ENCODE measurements at regions not wholly inside any gene's neighbourhood (a gene's known extent, or its start where the extent isn't known, plus 50 kb on each side); places are given as distances from the start of the nearest gene placed in this dataset.

DNA sequence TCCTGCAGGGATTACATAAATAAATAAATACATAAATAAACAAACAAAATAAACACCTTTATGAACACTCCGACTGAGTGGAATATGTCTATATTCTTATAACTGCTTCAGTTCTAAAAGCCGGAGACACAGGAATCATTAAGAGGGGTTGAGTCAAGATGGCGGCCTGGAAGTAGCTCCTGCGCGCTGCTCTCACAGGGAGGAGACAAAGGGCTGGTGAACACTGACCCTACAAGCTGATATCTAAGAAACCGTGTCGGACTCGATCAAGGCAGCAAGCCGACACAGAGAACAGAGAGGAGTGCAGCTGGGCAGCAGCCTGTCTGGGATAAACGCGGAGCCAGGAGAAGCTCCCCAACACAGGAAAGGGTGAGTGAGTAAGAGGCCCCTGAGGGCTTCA, 1098.6 kb upstream of the NCAM2 start:
- DNase-seq, result no peak

DNA sequence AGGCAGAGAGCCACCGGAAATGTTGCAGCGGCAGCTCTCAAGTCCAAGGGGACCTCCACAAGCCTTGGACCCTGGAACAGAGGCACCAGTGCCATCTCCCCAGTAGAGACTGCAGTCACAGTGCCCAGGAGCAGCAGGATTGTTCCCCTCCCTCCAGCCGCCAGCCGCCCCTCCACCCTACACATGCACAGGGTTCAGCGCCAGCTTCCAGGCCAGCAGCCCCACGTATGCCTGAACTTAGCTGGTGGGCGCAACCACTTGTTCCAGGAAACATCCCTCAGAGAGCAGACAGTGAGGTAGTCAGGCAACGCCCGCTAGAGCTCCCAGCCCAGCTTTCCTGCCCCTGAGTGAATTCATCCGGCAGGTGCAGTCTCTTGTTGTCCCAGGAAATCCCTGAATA, 1098.1 kb upstream of the NCAM2 start:
- DNase-seq, result no peak

DNA sequence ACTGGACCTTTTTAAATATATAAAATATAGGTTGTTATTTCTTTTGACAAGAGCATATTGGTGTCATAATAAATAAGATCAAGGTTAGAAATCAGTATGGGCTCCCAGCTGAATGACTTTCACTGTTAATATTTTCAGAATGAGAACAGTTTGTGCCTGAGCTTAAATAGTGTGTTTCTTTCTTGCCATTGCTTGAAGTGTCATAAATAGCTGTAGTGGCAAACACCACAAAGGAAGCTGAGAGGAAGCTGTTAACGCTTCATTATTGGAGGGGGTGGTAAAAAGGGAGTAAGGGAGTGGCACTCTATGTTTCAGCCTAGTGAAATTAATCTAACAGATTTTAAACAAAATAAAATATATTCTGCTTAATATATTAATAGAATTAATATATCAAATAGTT, 1089.8 kb upstream of the NCAM2 start:
- no peak for DNase-seq

DNA sequence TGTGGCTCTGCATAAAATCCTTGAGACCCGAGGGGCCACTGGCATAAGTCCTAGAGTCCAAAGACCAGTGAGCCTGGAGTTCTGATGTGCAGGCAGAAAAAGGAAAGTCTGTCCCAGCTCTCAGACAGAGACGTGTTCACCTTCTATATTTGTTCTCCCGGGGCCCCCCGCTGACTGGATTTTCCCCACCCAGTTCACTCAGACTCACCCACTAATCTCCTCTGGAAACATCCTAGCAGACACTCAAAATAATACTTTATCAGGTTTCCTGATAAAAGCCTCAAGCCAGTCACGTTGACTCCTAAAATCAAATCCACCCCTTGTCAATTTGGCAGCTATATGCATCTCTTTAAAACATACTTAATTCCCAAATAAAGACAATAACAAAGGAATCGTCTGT, 1084.2 kb upstream of the NCAM2 start:
- no peak for DNase-seq

DNA sequence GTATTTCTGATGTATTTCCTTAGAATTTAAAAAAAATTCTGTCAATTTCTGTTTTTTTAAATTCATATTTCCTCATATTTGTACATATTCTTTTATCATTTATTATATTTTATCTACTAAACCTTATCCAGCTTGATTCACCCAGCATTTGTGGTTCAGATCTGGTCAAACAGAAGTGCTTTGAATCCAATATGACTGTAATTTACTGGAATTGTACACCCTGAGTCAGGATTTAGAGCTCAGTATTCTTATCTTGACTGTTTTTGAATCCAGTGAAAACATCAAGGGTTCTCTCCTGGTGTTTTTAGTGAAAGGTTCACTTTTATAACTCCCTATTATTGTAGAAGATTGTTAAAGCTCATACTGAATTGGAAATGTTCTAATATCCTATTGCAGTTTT, 1077.0 kb upstream of the NCAM2 start:
- no peak for DNase-seq

DNA sequence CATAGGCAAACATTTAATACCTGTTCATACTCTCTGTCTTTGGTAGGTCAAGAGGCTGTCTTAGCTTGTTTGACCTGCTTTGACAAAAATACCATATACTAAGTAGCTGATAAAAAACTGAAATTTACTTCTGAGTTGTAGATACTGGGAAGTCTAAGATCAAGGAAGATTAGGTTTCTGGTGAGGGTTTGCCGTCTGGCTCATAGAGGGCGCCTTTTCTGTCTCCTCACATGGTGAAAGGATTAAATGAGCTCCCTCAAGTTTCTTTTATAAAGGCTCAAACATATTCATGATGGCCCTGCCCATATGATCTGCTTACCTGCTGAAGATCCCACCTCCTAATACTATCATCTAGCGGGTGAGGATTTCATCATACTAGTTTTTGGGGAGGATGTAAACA, 1076.1 kb upstream of the NCAM2 start:
- no peak for DNase-seq

DNA sequence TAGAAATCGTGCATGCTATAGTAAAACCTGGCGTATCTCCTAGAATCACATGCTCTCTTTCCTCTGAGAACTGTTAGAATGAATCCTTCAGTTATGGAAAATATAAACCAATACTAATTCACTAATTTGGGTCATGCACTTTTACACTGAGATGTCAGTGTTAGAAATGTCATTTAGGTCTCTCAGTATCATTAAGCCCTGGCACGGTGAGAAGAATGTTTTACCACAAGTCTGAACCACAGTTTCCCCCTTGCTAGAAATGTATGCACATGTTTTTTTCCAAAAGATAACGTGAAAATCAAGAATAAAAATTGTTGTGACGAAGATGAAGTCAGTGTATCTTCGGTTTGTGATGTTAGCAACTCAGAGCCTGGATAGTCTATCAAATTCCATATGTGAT, 1062.7 kb upstream of the NCAM2 start:
- DNase-seq, result no peak

DNA sequence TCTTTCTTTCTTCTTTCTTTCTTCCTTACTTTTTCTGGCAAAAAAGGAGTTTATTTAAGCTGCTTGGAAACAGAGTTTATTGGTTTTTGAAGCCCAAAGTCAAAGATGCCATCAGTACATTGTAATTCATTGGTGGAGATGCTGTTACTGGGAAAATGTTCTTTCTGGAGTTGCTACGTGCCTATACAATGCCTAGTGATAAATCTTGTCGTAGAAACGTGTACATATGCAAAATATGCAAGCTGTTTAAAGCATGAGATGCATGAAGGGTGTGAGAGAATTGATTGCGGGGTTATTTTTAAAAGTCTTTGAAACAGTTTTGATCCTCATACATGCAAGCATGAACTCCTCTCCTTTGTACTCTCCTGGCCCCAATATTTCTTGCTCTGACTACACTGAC, 1060.6 kb upstream of the NCAM2 start:
- no peak for DNase-seq

DNA sequence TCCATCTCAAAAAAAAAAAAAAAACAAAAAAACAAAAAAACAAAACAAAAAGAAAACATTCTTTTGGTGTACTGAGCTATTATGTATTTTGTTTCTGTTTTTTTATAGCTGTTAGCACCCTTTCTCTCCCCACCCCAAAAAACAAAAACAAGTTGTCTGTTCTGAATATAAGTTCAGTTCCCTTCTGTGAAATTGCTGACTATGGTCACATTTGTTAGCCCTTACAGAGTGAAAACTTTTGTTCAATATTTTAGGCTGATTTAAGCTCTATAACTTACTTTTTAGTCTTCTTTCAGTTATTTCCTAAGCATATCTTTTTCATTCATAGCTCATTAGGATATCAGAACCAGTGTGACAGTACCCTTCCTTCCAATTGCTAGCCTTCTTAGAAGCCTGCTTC, 1056.6 kb upstream of the NCAM2 start:
- DNase-seq, result no peak

DNA sequence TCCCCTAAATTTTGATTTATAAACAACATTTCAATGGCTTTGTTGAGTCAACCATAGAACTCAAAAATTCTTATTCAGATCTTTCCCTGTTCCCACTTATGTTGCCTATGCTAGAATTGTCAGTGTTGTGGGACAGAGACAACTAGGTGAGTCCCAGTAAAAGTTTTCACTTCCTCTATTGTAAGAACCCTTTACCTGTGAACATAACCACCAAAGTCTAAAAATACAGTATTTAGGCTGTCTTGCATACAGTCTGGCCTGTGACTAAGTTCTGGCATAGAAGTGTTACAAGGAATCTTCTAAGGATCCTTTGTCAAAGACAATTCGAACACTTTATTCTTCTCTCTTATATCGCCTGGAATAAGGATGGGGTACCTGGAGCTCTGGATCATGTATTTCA, 1047.9 kb upstream of the NCAM2 start:
- no peak for DNase-seq

DNA sequence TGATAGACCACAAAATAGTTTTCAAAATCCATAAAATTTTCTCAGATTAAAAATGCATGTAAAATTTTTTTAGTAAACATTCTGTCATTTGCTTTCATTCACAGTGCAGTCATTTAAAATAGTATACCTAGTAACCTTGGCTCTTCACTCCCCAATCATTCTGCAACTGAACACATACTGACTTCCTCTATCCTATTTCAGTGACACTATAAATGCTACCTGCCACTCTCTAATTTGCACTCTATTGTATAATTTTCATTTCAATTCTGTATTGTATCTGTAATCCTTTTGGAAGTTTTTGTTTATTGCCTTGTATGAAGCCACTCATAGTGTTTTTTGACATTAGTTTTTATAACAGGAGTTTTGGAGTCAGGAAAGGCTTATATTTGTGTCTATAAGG, 1029.1 kb upstream of the NCAM2 start:
- DNase-seq, result no peak

DNA sequence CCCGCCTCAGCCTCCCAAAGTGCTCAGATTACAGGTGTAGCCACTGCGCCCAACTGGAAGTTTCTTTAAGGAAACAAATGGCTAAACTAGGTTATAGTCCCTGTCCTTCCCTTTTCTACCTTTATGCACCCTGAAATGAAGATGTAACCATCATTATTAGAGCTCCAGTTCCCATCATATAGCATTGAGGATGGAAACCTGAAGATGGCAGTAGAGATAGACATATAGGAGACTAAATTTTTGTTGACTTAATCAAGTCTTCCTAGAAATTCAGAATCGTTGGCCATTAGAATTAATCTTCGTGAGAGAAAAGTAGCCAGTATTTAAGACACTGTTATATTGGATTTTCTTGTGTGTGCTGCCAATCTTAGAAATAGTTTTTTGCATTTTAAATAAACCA, 1016.3 kb upstream of the NCAM2 start:
- DNase-seq, result no peak

DNA sequence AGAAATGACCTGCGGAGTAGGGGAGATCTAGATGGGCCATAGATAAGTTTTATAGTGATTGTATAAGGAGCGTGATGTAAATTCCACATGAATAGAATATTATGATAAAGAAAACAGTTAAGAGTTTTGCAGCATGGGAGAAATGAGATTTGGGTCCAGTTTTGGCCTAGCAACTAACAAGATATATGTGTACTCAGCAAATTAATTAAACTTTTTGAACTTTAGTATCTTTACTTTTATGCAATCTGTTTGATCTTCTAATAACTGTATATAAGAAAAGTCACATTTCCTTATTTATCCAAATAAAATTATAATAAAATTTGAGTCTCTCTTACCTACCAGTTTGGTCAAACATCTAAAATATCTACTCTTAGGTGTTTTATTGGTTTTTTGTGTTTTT, 1011.8 kb upstream of the NCAM2 start:
- no peak for DNase-seq

DNA sequence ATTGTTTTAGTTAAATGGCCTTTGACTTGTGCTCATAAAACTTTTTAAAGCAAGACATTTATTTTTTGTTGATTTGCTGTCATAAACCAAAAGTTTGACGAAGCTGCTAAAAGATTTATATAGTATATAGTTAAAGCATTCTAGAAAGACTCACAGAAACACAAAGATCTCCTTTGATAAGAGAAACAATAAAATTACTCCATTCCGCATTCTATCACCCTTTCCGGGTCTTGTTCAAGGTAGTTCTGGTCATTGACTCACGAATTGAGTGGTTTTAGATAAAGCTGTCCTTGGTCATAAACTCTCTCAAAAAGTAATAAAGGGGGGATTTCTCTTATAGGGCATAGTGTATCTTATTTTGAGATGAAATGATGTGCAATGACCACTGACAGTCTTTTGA, 1010.5 kb upstream of the NCAM2 start:
- no peak for DNase-seq

DNA sequence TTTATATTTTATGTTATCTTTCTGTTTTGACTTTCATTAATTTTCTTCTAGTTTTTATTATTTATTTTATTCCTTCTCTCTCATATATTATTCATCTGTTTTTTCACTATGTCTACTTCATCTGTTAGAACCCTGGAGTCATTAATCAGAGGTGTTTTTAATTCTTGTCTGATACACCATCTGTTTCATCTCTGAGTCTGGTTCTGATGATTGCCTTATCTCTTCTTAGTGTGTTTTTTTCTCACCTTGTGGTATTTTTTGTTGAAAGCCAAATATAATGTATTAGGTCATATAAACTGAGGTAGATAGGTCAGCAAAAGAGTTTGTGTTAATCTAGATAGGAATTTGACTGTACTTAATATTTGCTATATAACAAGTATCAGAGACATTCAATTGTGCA, 1005.7 kb upstream of the NCAM2 start:
- DNase-seq, result no peak

DNA sequence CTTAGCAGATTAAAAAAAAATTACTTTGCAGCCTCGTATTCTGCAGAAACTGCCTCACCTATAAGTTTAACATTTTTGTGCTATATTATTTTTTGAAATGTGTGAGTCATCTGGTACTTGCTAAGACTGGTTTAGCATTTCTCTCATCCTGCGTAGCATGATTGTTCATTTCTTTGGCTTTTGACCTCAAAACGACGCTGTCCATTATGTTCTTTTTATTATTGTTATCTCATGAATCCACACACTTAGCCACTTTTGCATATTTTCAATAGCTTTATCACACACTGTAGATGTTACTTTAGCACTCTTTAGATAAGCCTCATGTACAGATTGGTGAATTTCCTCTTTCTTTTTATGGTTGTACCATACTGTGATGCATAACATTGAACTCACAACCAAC, 1004.9 kb upstream of the NCAM2 start:
- DNase-seq, result no peak

DNA sequence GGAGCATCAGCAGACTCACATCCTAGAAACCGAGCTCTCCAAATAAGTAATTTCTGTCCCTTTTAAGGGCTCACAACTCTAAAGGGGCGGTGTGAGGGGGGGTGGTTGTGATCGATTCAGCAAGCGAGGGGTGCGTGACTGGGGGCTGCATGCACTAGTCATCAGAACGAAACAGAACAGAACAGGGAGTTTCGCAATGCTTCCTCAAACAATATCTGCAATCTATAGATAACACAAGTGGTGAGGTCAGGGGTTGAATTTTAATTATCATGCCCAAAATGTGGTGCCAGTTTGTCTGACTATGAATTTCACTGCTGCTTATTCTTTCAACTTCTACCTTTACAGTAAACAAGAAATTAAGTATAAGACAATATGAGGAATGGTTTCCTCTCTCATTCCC, 1003.0 kb upstream of the NCAM2 start:
- DNase-seq, result no peak

DNA sequence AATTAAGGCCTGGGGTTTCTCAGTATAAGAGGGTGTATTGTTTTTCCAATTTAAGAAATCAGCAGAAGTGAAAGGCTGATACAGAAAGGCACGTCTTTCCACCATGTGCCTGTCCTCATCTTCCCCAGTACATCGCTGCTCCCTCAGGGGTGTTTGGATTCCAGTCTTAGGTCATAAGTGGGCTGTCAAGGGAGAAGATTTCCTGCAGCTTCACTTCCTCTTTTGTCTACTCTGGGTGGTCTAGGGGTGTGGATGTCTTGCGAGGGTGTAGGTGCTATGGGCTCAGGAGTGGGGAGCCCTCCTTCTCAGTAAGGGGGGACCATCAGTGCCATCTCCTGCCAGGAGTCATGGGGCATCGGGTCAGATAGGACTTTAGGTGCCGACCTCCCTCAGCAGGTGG, 999.8 kb upstream of the NCAM2 start:
- DNase-seq, result no peak

DNA sequence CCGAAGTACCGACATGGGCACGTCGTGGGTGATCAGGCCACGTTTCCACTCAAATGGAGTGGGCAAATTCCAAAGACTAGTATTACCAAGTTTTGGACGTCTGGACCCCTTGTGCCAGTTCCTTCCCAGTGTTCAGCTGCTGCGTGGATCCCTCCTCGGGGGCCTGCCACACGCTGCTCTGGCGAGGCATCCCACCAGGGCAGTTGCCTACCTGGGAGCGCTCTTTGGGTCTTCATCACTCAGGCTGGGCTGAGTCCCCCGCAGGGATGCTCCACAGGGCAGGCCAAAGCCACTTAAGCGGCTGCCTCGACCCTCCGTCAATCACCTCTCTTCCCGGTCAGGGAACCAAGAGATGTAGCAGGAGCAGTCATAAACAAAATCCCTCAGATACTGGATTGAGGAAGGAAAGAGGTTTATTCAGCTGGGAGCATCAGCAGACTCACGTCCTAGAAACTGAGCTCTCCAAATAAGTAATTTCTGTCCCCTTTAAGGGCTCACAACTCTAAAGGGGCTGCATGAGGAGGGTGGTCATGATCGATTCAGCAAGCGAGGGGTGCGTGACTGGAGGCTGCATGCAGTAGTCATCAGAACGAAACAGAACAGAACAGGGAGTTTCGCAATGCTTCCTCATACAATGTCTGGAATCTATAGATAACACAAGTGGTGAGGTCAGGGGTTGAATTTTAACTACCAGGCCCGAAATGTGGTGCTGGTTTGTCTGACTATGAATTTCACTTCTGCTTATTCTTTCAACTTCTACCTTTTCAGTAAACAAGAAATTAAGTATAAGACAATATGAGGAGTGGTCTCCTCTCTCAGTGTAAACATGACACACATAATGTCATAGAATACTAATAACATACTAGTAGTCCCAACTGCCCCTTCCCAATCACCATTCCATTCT, 998.6 kb upstream of the NCAM2 start:
- no peak for DNase-seq

DNA sequence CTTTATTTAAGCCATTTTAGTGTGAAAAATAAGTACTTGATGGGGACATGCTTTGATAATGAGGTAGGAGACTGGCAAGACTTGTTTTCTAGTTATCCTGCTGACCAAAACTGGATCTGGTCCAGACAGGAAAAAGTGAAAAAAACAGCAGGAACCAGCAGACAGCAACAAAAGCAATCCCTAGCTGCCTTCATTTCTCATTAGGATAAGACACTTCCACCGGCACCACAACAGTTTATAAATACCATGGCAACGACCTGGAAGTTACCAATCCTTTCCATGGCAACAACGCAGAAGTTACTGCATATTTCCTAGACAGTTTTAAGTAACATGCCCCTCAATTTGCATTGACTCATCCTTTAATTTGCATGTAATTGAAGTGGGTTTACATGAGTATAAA, 993.8 kb upstream of the NCAM2 start:
- no peak for DNase-seq

DNA sequence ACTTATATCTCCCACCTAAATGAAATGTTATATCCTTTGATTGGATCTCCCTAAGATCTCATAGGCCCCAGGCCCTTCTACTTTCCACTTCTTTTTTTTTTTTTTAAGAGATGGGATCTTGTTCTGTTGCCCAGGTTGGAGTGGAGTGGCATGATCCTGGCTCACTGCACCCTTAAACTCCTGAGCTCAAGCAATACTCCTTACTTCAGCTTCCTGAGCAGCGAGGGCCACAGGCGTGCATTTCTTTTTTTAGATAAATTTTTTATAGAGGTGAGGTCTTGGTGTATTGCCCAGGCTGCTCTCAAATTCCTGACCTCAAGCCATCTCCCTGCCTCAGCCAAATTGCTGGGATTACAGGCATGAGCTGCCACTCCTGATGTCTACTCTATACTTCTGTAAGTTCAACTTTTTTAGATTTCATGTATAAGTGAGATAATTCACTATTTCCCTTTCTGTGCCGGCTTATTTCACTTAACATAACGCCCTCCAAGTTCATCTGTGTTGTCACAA, 987.5 kb upstream of the NCAM2 start:
- peak; percentile 35 for DNase-seq

DNA sequence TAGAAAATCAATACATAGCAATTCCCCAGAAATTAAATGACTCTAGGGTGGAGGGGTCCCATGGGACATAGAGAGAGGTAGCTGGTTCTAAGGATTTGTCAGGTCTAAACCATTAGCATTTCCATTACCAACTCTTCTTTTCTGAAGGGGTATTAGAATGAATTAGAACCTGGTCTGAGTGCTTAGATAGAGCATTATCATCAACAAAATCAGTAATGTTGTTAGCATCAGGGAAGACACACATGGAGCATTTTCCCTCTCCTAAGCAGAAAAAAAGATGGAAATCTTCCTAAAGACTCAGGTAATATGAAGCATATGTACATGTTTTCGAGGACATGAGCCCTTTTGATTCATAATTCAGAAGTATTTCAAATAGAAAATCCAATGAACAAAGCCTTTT, 984.4 kb upstream of the NCAM2 start:
- DNase-seq, result no peak

DNA sequence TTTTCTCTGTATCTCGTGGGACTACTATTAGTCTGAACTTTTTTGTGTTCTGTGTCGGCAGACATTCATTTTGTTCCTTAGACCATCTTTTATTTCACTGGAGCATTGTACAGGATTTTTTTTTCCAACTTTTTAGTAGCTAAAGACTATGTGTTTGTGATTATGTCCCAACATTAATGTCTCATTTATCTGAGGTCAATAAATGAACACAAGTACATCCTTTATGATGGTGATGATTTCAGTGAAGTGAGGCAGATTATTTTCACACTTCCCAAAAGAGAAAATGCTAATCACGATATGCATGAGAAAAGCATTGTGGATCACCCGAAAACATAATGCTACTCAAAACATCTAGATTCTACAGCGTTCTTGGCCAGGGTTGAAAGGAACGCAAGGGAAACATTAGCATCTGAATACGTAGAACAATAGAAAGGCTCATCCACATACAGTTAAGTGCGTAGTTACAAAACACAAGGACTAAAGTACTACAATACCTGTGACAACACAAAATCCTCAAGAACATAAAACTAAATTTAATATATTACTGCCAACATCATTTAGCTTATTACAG, 981.7 kb upstream of the NCAM2 start:
- no peak for DNase-seq

DNA sequence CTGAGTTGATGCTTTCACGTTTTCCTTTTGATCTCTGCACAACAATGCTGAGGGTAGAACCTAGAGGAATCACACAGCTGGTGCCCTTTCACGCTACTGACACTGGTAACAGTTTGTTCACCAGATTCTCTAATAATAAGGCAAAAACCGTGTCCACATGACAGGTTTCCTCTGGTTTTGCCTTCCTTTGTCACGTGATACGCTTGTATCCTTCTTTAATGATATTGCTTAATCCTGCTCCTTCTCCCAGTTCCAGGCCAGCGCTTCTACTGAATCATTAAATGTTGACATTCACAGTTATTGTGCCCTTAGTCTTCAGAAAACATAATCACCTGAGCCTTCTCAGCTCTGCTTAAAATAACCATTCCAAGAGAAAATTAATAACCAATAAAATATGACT, 978.2 kb upstream of the NCAM2 start:
- DNase-seq, result no peak

DNA sequence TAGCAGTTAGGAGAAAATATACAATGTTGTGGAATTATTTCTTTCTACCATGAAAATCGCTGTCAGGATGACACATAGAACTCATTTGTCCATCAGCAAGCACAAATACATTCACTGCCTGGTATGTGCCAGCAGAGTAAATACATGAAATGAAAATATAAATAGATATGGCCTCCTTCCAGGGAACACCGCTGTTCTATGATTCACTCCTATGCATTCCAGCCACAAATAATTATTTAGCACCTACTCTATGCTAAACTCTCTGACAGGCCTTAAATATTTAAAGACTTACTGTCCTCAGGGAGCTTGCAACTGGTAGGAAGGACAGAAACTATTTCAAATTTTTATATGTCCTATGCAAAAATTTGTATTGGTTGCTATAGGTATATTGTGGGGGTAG, 975.0 kb upstream of the NCAM2 start:
- no peak for DNase-seq

All from femur (tissue), 1 donor.